ENCODE measurements at regions not wholly inside any gene's neighbourhood (a gene's known extent, or its start where the extent isn't known, plus 50 kb on each side); places are given as distances from the start of the nearest gene placed in this dataset.

DNA sequence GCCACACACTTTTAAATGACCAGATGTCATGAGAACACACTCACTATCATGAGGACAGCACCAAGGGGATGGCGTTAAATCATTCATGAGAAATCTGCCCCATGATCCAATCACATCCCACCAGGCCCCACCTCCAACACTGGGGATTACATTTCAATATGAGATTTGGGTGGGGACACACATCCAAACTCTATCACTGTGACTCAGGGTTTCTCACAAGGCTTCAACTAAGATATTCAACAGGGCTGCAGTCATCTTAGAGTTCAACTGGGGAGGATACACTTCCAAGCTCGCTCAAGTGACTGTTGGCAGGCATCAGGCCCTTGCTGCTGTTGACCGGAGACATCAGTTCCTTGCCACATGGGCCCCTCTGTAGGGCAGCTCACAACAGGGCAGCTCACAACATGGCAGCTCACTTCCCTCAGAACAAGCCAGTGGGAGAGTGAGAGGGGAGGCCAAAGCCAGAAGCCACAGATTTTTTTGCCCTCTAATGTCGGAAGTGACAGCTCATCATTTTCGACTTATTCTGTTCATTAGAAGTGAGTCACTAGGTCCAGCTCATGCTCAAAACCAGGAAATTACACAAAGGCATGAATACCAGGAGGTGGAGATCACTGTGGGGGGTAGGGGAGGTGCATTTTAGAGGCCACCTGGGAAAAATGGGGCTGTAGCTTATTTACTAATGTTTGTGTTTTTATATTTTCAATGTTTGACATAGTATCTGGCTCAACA, 50.8 kb upstream of the PTHLH start:
- DNase-seq (ENCODE audit: low spot score), result no peak
- peaks cover 4% of the 10 kb centered on the region for H3K4me1 Mint-ChIP-seq (ENCODE audit: unreplicated experiment)
- H3K27me3 Mint-ChIP-seq (ENCODE audit: unreplicated experiment), result no peaks in the 10 kb centered on the region
- H3K27ac Mint-ChIP-seq (ENCODE audit: unreplicated experiment), result no peak overlapping the region
- H3K9me3 Mint-ChIP-seq (ENCODE audit: unreplicated experiment), result no peaks in the 10 kb centered on the region
- TF ChIP-seq, protein P1, sequence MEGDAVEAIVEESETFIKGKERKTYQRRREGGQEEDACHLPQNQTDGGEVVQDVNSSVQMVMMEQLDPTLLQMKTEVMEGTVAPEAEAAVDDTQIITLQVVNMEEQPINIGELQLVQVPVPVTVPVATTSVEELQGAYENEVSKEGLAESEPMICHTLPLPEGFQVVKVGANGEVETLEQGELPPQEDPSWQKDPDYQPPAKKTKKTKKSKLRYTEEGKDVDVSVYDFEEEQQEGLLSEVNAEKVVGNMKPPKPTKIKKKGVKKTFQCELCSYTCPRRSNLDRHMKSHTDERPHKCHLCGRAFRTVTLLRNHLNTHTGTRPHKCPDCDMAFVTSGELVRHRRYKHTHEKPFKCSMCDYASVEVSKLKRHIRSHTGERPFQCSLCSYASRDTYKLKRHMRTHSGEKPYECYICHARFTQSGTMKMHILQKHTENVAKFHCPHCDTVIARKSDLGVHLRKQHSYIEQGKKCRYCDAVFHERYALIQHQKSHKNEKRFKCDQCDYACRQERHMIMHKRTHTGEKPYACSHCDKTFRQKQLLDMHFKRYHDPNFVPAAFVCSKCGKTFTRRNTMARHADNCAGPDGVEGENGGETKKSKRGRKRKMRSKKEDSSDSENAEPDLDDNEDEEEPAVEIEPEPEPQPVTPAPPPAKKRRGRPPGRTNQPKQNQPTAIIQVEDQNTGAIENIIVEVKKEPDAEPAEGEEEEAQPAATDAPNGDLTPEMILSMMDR (IDR thresholded peaks at IDR 0.05; ENCODE audit: unreplicated experiment), result no peak
- no peaks in the 10 kb centered on the region for H3K36me3 Mint-ChIP-seq (ENCODE audit: low read depth, unreplicated experiment)
- H3K4me3 Mint-ChIP-seq (ENCODE audit: unreplicated experiment), result no peak overlapping the region

DNA sequence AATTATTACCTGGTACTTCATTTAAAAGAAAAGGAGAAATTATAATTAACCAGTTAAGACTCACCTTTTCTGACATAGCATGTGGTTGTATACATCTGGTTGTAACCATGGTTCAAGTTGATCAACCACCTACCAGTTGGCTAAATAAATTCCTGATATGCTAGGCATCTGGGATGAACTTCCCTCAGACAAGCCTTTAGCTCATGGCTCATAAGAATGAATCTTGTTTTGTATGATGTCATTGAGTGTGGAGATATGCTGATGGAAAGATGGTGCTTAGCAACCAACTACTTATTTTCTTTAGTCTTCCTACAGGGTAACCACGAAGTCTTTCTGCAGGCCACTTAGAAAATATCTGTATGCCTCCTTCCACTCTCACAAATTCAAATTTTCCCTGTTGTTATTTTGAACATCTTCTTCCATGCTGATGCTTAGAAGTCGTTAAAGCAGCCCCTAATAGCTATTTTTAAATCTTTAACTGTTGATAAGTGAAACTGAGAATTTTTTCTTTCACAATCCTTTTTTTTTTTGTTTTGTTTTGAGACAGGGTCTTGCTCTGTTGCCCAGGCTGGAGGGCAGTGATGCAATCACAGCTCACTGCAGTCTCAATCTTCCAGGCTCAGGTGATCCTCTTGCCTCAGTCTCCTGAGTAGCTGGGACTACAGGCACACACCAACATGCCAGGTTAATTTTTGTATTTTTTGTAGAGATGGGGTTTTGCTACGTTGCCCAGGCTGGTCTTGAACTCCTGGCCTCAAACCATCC, 51.9 kb upstream of the PTHLH start:
- no peak for DNase-seq (ENCODE audit: low spot score)
- Mint-ChIP-seq H3K27me3 (ENCODE audit: unreplicated experiment) (no peaks in the 10 kb centered on the region), H3K27ac (ENCODE audit: unreplicated experiment) (no peak overlapping the region), H3K36me3 (ENCODE audit: low read depth, unreplicated experiment) (no peaks in the 10 kb centered on the region), H3K4me3 (ENCODE audit: unreplicated experiment) (no peak overlapping the region), H3K4me1 (ENCODE audit: unreplicated experiment) (peaks cover 4% of the 10 kb centered on the region), H3K9me3 (ENCODE audit: unreplicated experiment) (no peaks in the 10 kb centered on the region)
- TF ChIP-seq, protein P1 (IDR thresholded peaks at IDR 0.05; ENCODE audit: unreplicated experiment), result no peak

GRCh38 chr12:28025821-28026505, 53.4 kb upstream of the PTHLH start:
- TF ChIP-seq, protein P1 (IDR thresholded peaks at IDR 0.05; ENCODE audit: unreplicated experiment), result no peak
- Mint-ChIP-seq H3K27me3 (ENCODE audit: unreplicated experiment) (peaks cover 3% of the 10 kb centered on the region), H3K36me3 (ENCODE audit: low read depth, unreplicated experiment) (no peaks in the 10 kb centered on the region), H3K9me3 (ENCODE audit: unreplicated experiment) (no peaks in the 10 kb centered on the region), H3K4me1 (ENCODE audit: unreplicated experiment) (peaks cover 4% of the 10 kb centered on the region), H3K27ac (ENCODE audit: unreplicated experiment) (no peak overlapping the region), H3K4me3 (ENCODE audit: unreplicated experiment) (no peak overlapping the region)
- no peak for DNase-seq (ENCODE audit: low spot score)

DNA sequence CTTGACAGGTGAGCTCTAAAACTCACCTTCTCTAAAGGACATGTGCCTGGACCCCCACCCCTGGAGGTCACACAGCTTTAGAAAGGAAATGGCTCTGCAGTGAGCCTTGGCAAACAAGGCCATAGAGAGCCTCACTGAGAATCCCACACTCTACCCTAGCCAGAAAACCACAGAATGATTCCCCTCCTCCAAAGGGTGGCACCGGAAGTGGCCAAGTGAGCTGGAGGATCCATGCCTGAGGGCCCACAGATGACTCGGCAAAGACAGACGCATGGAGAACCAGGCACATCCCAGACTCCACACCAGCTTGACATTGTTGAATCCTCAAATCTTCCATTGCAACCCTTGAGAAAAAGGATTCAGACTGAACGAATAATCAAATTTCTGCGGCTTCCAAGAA, 54.2 kb upstream of the PTHLH start:
- no peak overlapping the region for H3K4me3 Mint-ChIP-seq (ENCODE audit: unreplicated experiment)
- no peaks in the 10 kb centered on the region for H3K9me3 Mint-ChIP-seq (ENCODE audit: unreplicated experiment)
- DNase-seq (ENCODE audit: low spot score), result no peak
- no peaks in the 10 kb centered on the region for H3K36me3 Mint-ChIP-seq (ENCODE audit: low read depth, unreplicated experiment)
- TF ChIP-seq, protein P1 (IDR thresholded peaks at IDR 0.05; ENCODE audit: unreplicated experiment), result no peak
- no peak overlapping the region for H3K27ac Mint-ChIP-seq (ENCODE audit: unreplicated experiment)
- peaks cover 3% of the 10 kb centered on the region for H3K27me3 Mint-ChIP-seq (ENCODE audit: unreplicated experiment)
- peaks cover 4% of the 10 kb centered on the region for H3K4me1 Mint-ChIP-seq (ENCODE audit: unreplicated experiment)
